NCI-H345 (cell line): ENCODE measurements at regions not wholly inside any gene's neighbourhood (a gene's known extent, or its start where the extent isn't known, plus 50 kb on each side); places are given as distances from the start of the nearest gene placed in this dataset.
A peak's percentile ranks its signal among the peaks of the same experiment; 100 is the strongest.

ENCODE experiments used
- DNase-seq: peaks from one replicate; lab custom pipeline; 2025; lab: John Stamatoyannopoulos, UW

GRCh38 chr5:20113931-20114330 lies 125.9 kb upstream of the CDH18 start:
- DNase-seq: no peak

- DNase-seq: no peak
Measured at GRCh38 chr5:20113031-20113715, 125.2 kb upstream of the CDH18 start.

- no peak for DNase-seq
Measured at GRCh38 chr5:20109326-20109725, 121.3 kb upstream of the CDH18 start.

- peak; percentile 78 for DNase-seq
Measured at GRCh38 chr5:20105915-20106314, 117.9 kb upstream of the CDH18 start.

GRCh38 chr5:20102293-20102692 lies 114.3 kb upstream of the CDH18 start:
- DNase-seq: no peak

- DNase-seq: no peak
Measured at GRCh38 chr5:20098694-20099093, 110.7 kb upstream of the CDH18 start.

- no peak for DNase-seq
Measured at GRCh38 chr5:20088361-20088760, 100.4 kb upstream of the CDH18 start.

- no peak for DNase-seq
Measured at GRCh38 chr5:20087299-20087698, 99.3 kb upstream of the CDH18 start.

- no peak for DNase-seq
Measured at GRCh38 chr5:20077186-20077585, 89.2 kb upstream of the CDH18 start.

- DNase-seq: no peak
Measured at GRCh38 chr5:20056933-20057332, 68.9 kb upstream of the CDH18 start.

- no peak for DNase-seq
Measured at GRCh38 chr5:20055301-20055700, 67.3 kb upstream of the CDH18 start.

- no peak for DNase-seq
Measured at GRCh38 chr5:20050262-20050661, 62.3 kb upstream of the CDH18 start.

GRCh38 chr5:20044460-20044859 lies 56.5 kb upstream of the CDH18 start:
- no peak for DNase-seq

- DNase-seq: no peak
Measured at GRCh38 chr5:20041326-20042274, 53.6 kb upstream of the CDH18 start.

GRCh38 chr5:20040901-20041300 lies 52.9 kb upstream of the CDH18 start:
- no peak for DNase-seq
